ENCODE measurements at regions not wholly inside any gene's neighbourhood (a gene's known extent, or its start where the extent isn't known, plus 50 kb on each side); places are given as distances from the start of the nearest gene placed in this dataset.

- Histone ChIP-seq H4K91ac (replicated peaks; ENCODE audit: insufficient read length, low read length) (no peak overlapping the region), H3K4me1 (replicated peaks in 1 of 4; ENCODE audit: control insufficient read depth in 3 of 4, insufficient read depth in 4 of 4, low read length in 3 of 4) (no peaks in the 10 kb centered on the region), H3K23ac (ENCODE audit: insufficient read length) (no peak overlapping the region), H4K20me1 (replicated peaks in 1 of 2; ENCODE audit: control insufficient read depth in 1 of 2, insufficient read depth in 2 of 2, low read length in 2 of 2) (no peaks in the 10 kb centered on the region), H3K27me3 (replicated peaks in 1 of 4; ENCODE audit: control insufficient read depth in 3 of 4, extremely low read depth in 1 of 4, insufficient read depth in 3 of 4, low read length in 3 of 4) (no peaks in the 10 kb centered on the region), H3K56ac (replicated peaks; ENCODE audit: insufficient read length, low read depth, low read length) (no peak overlapping the region), H3K9me3 (ENCODE audit: insufficient read depth in 2 of 2, low read depth in 1 of 2, low read length in 1 of 2) (no peaks in the 10 kb centered on the region), H3K36me3 (ENCODE audit: control insufficient read depth in 2 of 4, insufficient read depth in 4 of 4, low read length in 3 of 4) (no peaks in the 10 kb centered on the region), H4K8ac (ENCODE audit: extremely low read depth, insufficient read depth, low read length) (no peak overlapping the region), H3K4me2 (ENCODE audit: insufficient read depth in 1 of 2, low read depth in 2 of 2, low read length in 2 of 2) (no peak overlapping the region), H3K27ac (ENCODE audit: low read depth, low read length) (no peak overlapping the region), H2AFZ (ENCODE audit: low read length) (no peak overlapping the region), H2BK5ac (ENCODE audit: low read depth, low read length) (no peak overlapping the region), H2BK20ac (ENCODE audit: low read length) (no peak overlapping the region), H2BK120ac (replicated peaks; ENCODE audit: low read depth, low read length) (no peak overlapping the region), H3K79me2 (ENCODE audit: control insufficient read depth in 1 of 2, insufficient read depth in 2 of 2, low read length in 2 of 2) (no peaks in the 10 kb centered on the region), H4K5ac (ENCODE audit: insufficient read length, low read depth, low read length) (no peak overlapping the region), H3K4me3 (ENCODE audit: extremely low read depth in 1 of 4, insufficient read depth in 2 of 4, low read depth in 3 of 4, low read length in 4 of 4) (no peak overlapping the region), H2BK12ac (ENCODE audit: low read depth, low read length) (no peak overlapping the region), H2BK15ac (ENCODE audit: low read length) (no peak overlapping the region), H3K14ac (ENCODE audit: insufficient read length) (no peak overlapping the region), H3K18ac (ENCODE audit: extremely low read depth, low read length) (no peak overlapping the region), H3K23me2 (ENCODE audit: low read depth, low read length) (no peaks in the 10 kb centered on the region), H2AK5ac (ENCODE audit: low read depth, low read length) (no peak overlapping the region), H3K4ac (replicated peaks; ENCODE audit: insufficient read length, low read depth, low read length) (no peak overlapping the region), H3K79me1 (ENCODE audit: low read depth, low read length) (no peaks in the 10 kb centered on the region), H3K9ac (replicated peaks in 1 of 4; ENCODE audit: extremely low read depth in 1 of 4, low read depth in 3 of 4, low read length in 3 of 4) (no peak overlapping the region)
- no peak for FAIRE-seq
- no peak for DNase-seq (ENCODE audit: low read depth in 1 of 2, low spot score in 2 of 2)
- ChIA-PET CTCF (ENCODE audit: partially characterized antibody) (no interaction called here), POLR2A (ENCODE audit: partially characterized antibody) (no interaction called here)
- WGBS, 2 experiments (ENCODE audit: extremely low coverage in 1 of 2, insufficient coverage in 1 of 2, insufficient read length in 1 of 2, insufficient replicate concordance in 2 of 2, low coverage in 1 of 2, low lambda C conversion rate in 2 of 2, missing lambda C conversion rate in 1 of 2), result 91% methylated on average over 2 of the region's 2 CpGs; no CpG with 5 or more reads in 1 of the 2 experiments
- TF ChIP-seq SIRT6 (IDR thresholded peaks at IDR 0.05; ENCODE audit: low read length), result no peak
- no peak for TF ChIP-seq GABPA (IDR thresholded peaks at IDR 0.05; ENCODE audit: borderline replicate concordance, insufficient read depth, low read length)
- TF ChIP-seq KDM5A (IDR thresholded peaks at IDR 0.05; ENCODE audit: low read length), result no peak
- no peak for TF ChIP-seq ATF2 (IDR thresholded peaks at IDR 0.05; ENCODE audit: low read length)
- no peak for TF ChIP-seq POLR2A (IDR thresholded peaks at IDR 0.05; ENCODE audit: control extremely low read depth in 1 of 2, low read depth in 2 of 2, low read length in 2 of 2)
- no peak for TF ChIP-seq E2F6 (IDR thresholded peaks at IDR 0.05)
- no peak for TF ChIP-seq TBP (IDR thresholded peaks at IDR 0.05; ENCODE audit: low read depth, low read length)
- no peak for TF ChIP-seq SAP30 (IDR thresholded peaks at IDR 0.05; ENCODE audit: insufficient read depth, insufficient replicate concordance, low read length)
Observed at GRCh38 chr2:122966461-122966860, 1058.6 kb upstream of the CNTNAP5 start.
